Osteoblast (primary cell): ENCODE measurements at regions not wholly inside any gene's neighbourhood (a gene's known extent, or its start where the extent isn't known, plus 50 kb on each side); places are given as distances from the start of the nearest gene placed in this dataset.
A peak's percentile ranks its signal among the peaks of the same experiment; 100 is the strongest.

ENCODE experiments used
- DNase-seq: peaks from one replicate; pipeline ENCODE4 v3.0.0; 2011; ENCODE audit warnings: low spot score, mixed read lengths; ENCODE audit not compliant: insufficient read length; ENCODE audit errors: missing footprints
- H2AFZ ChIP-seq: 2 replicates; pipeline ENCODE4 v1.6.0; 2011; ENCODE audit warnings: mild to moderate bottlenecking, low read length
- H3K27ac ChIP-seq: 2 replicates; pipeline ENCODE4 v1.5.1; 2011; ENCODE audit warnings: mild to moderate bottlenecking, low read depth, low read length, moderate library complexity
- H3K27me3 ChIP-seq: 2 replicates; pipeline ENCODE4 v1.6.0; 2012; ENCODE audit warnings: mild to moderate bottlenecking, control low read depth, inconsistent platforms, low read length, moderate library complexity; ENCODE audit not compliant: insufficient read depth
- H3K36me3 ChIP-seq: 2 replicates; pipeline ENCODE4 v1.5.1; 2011; ENCODE audit warnings: mild to moderate bottlenecking, low read length, control low read depth, moderate library complexity; ENCODE audit not compliant: insufficient read depth
- H3K4me1 ChIP-seq: 2 replicates; pipeline ENCODE4 v1.5.1; 2011; ENCODE audit warnings: mild to moderate bottlenecking, low read length, control low read depth, moderate library complexity; ENCODE audit not compliant: insufficient read depth
- H3K4me2 ChIP-seq: 2 replicates; pipeline ENCODE4 v1.6.0; 2011; ENCODE audit warnings: mild to moderate bottlenecking, low read length; ENCODE audit not compliant: insufficient read depth
- H3K4me3 ChIP-seq: fragments of 200-600 bp; sonication (generic); 3 replicates; pipeline ENCODE4 v1.5.1; 2012; ENCODE audit warnings: mild to moderate bottlenecking, low read length, inconsistent platforms; ENCODE audit not compliant: insufficient read depth
- H3K79me2 ChIP-seq: 2 replicates; pipeline ENCODE4 v1.6.0; 2012; ENCODE audit warnings: mild to moderate bottlenecking, low read length, control low read depth, inconsistent platforms; ENCODE audit not compliant: insufficient read depth
- H3K9me3 ChIP-seq: 2 replicates; pipeline ENCODE4 v1.5.1; 2011; ENCODE audit warnings: low read depth, low read length, control low read depth
- H4K20me1 ChIP-seq: 2 replicates; pipeline ENCODE4 v1.6.0; 2012; ENCODE audit warnings: mild to moderate bottlenecking, low read length, control low read depth; ENCODE audit not compliant: insufficient read depth
- TF ChIP-seq, protein P1 (sequence below): IDR thresholded peaks from 2 replicates; pipeline ENCODE4 v1.5.1; 2011; ENCODE audit warnings: mild to moderate bottlenecking, low read depth, low read length, moderate library complexity; ENCODE audit errors: extremely low read depth

DNA sequence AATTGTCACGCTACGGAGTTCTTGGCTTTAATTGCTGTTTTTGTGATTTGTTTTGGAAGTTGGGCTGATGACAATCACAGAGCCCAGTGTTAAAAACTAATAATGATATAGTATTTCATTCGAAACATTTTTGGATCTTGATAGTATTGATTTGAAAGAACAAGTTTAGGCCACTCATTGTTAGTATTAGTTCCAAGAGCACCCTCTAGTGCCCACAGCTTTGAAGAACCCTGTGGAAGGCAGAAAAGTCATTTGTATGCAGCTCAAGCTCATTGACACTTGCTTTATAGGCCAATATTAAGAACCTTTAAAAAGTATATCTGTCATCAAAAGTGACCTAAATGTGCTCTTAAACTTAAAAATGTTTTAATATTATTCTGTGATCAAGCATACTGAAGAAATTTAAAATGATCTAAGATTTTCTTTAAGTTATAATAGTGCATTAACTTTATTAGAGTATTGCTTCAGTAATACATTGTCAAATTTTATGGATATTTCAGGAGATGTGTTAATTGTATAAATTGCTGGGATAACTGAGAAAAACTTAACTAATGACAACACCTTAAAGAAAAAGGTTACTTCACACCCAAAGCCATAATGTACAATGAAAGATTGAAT is 191.0 kb downstream of the GRB14 start:
- TF ChIP-seq, protein P1, sequence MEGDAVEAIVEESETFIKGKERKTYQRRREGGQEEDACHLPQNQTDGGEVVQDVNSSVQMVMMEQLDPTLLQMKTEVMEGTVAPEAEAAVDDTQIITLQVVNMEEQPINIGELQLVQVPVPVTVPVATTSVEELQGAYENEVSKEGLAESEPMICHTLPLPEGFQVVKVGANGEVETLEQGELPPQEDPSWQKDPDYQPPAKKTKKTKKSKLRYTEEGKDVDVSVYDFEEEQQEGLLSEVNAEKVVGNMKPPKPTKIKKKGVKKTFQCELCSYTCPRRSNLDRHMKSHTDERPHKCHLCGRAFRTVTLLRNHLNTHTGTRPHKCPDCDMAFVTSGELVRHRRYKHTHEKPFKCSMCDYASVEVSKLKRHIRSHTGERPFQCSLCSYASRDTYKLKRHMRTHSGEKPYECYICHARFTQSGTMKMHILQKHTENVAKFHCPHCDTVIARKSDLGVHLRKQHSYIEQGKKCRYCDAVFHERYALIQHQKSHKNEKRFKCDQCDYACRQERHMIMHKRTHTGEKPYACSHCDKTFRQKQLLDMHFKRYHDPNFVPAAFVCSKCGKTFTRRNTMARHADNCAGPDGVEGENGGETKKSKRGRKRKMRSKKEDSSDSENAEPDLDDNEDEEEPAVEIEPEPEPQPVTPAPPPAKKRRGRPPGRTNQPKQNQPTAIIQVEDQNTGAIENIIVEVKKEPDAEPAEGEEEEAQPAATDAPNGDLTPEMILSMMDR: peak; percentile 70
- H3K79me2 ChIP-seq: no peaks in the 10 kb centered on the region
- H3K27ac ChIP-seq: no peak overlapping the region
- H3K27me3 ChIP-seq: no peaks in the 10 kb centered on the region
- DNase-seq: no peak
- no peak overlapping the region for H3K4me2 ChIP-seq
- H4K20me1 ChIP-seq: no peaks in the 10 kb centered on the region
- no peak overlapping the region for H3K4me3 ChIP-seq
- H3K9me3 ChIP-seq: no peaks in the 10 kb centered on the region
- no peaks in the 10 kb centered on the region for H3K4me1 ChIP-seq
- no peak overlapping the region for H2AFZ ChIP-seq
- H3K36me3 ChIP-seq: no peaks in the 10 kb centered on the region

DNA sequence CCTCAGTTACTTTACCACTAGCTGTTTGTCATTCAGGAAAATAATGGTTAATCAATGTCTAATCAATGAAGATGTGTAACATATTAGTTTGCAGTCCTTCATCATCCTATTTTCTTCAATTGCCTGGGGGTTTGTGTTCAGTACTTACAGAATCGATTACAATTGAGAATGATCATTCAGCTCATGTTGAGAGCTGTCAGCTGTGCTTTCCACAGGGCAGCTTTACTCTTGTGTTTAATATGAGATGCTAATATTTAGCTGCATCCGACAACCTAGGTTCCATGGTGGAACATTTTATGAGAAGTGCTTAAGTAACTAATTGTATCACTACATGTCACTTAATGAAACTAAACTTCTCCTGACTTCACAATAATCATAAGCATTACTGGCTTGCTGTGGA is 191.9 kb downstream of the GRB14 start:
- Histone ChIP-seq H3K27me3 (no peaks in the 10 kb centered on the region), H3K4me2 (no peak overlapping the region), H4K20me1 (no peaks in the 10 kb centered on the region), H3K4me3 (no peak overlapping the region), H3K79me2 (no peaks in the 10 kb centered on the region), H3K36me3 (no peaks in the 10 kb centered on the region), H3K4me1 (no peaks in the 10 kb centered on the region), H3K9me3 (no peaks in the 10 kb centered on the region), H3K27ac (no peak overlapping the region), H2AFZ (no peak overlapping the region)
- no peak for DNase-seq
- TF ChIP-seq, protein P1: no peak

DNA sequence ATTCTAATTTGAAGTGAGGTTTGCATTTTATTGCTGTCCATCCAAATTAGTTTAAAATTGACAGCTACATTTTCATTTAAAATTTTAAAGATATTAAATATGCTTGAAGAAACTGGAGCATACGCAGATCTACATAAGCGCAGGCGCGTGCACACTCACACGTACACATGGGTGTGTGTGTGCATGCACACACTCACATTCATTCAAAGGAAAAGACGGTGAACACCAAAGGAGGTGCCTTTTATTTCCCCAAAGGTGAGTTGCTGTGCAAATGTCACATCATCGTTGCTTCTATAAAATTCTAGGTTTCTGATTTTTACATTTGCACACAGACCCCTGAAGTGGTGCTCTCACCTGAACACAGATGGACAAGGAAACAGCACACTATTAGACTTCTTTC is 194.2 kb downstream of the GRB14 start:
- TF ChIP-seq, protein P1: no peak
- no peaks in the 10 kb centered on the region for H3K9me3 ChIP-seq
- H3K79me2 ChIP-seq: no peaks in the 10 kb centered on the region
- H4K20me1 ChIP-seq: no peaks in the 10 kb centered on the region
- no peak overlapping the region for H3K4me3 ChIP-seq
- H3K27me3 ChIP-seq: no peaks in the 10 kb centered on the region
- H2AFZ ChIP-seq: no peak overlapping the region
- DNase-seq: no peak
- no peak overlapping the region for H3K4me2 ChIP-seq
- H3K36me3 ChIP-seq: no peaks in the 10 kb centered on the region
- H3K27ac ChIP-seq: no peak overlapping the region
- no peaks in the 10 kb centered on the region for H3K4me1 ChIP-seq

DNA sequence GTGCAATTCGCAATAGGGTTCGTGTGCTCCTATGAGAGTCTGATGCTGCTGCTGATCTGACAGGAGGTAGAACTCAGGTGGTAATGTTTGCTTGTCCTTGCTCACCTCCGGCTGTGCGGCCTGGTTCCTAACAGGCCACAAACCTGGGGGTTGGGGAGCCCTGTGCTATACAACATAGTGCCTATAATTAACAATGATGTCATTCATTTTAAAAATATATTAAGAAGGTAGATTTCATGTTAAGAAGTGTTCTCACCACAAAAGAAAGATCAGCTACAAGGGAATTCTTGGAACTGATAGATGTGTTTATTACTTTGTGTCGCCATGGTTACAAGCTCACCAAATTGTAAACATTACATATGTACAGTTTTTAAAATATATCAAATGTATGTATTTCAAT is 200.5 kb downstream of the GRB14 start:
- Histone ChIP-seq H2AFZ (no peak overlapping the region), H3K79me2 (no peaks in the 10 kb centered on the region), H3K4me3 (no peak overlapping the region), H3K9me3 (no peaks in the 10 kb centered on the region), H4K20me1 (no peaks in the 10 kb centered on the region), H3K4me2 (no peak overlapping the region), H3K27ac (no peak overlapping the region), H3K27me3 (no peaks in the 10 kb centered on the region), H3K4me1 (no peaks in the 10 kb centered on the region), H3K36me3 (no peaks in the 10 kb centered on the region)
- no peak for DNase-seq
- TF ChIP-seq, protein P1: no peak
